ENCODE measurements at regions not wholly inside any gene's neighbourhood (a gene's known extent, or its start where the extent isn't known, plus 50 kb on each side); places are given as distances from the start of the nearest gene placed in this dataset.
A peak's percentile ranks its signal among the peaks of the same experiment; 100 is the strongest.
"Not testable (repeated sequence)": the region's sequence is repeated elsewhere in the genome, so short reads cannot be mapped to it uniquely, and the experiment has no call there.

- Mint-ChIP-seq H3K4me3 (no peak overlapping the region), H3K27ac (peak overlapping the region in 1 of 10 donors; percentile 10), H3K4me1 (peaks cover 0 to 29% (median 7%) of the 10 kb centered on the region in 4 donors), H3K36me3 (no peaks in the 10 kb centered on the region), H3K9me3 (peaks cover 0 to 2% (median 0%) of the 10 kb centered on the region in 9 donors), H3K27me3 (peaks cover 0 to 3% (median 1%) of the 10 kb centered on the region in 5 donors)
- DNase-seq, result no peak
- ATAC-seq, result no peak
- POLR2A ChIA-PET, result no interaction called here
Observed at GRCh38 chr3:124640635-124641306, 89.5 kb upstream of the UMPS start.

- Mint-ChIP-seq H3K27me3 (peaks cover 7 to 17% (median 10%) of the 10 kb centered on the region in 5 donors), H3K27ac (no peak overlapping the region), H3K4me1 (peaks cover 0 to 19% (median 7%) of the 10 kb centered on the region in 4 donors), H3K36me3 (peaks cover 0 to 2% (median 0%) of the 10 kb centered on the region in 3 donors), H3K4me3 (no peak overlapping the region), H3K9me3 (peaks cover 0 to 2% (median 0%) of the 10 kb centered on the region in 9 donors)
- ATAC-seq (no peak), DNase-seq (no peak)
- POLR2A ChIA-PET, result no interaction called here
Observed at GRCh38 chr3:124643453-124643852, 86.8 kb upstream of the UMPS start.

- H3K4me1 Mint-ChIP-seq, result peaks cover 0 to 12% (median 0%) of the 10 kb centered on the region in 4 donors
Observed at GRCh38 chr3:124646186-124646585, 84.1 kb upstream of the UMPS start.

GRCh38 chr3:124648551-124648950 is 81.7 kb upstream of the UMPS start:
- H3K4me1 Mint-ChIP-seq, result peaks cover 0 to 20% (median 0%) of the 10 kb centered on the region in 4 donors
- POLR2A ChIA-PET, result no interaction called here

More at GRCh38 chr3:124646186-124646585, 84.1 kb upstream of the UMPS start:
- H3K27ac Mint-ChIP-seq, DNase-seq, H3K9me3 Mint-ChIP-seq, H3K36me3 Mint-ChIP-seq, ATAC-seq, H3K4me3 Mint-ChIP-seq: not testable (repeated sequence)
- POLR2A ChIA-PET, result interaction anchor here (0.6 kb wide), 1 partner anchor 15 kb away, joined by 4 read pairs; no protein-coding TSS in a partner anchor
- peaks cover 9 to 37% (median 18%) of the 10 kb centered on the region in 5 donors for H3K27me3 Mint-ChIP-seq

GRCh38 chr3:124650798-124651197 is 79.5 kb upstream of the UMPS start:
- Mint-ChIP-seq H3K9me3 (no peaks in the 10 kb centered on the region), H3K27me3 (peaks cover 10 to 59% (median 16%) of the 10 kb centered on the region in 5 donors), H3K4me3 (no peak overlapping the region), H3K36me3 (peaks cover 0 to 2% (median 0%) of the 10 kb centered on the region in 3 donors), H3K4me1 (peaks cover 0 to 20% (median 0%) of the 10 kb centered on the region in 4 donors), H3K27ac (no peak overlapping the region)
- ATAC-seq, result no peak
- POLR2A ChIA-PET, result no interaction called here
- no peak for DNase-seq

More at GRCh38 chr3:124648551-124648950, 81.7 kb upstream of the UMPS start:
- peaks cover 12 to 47% (median 18%) of the 10 kb centered on the region in 5 donors for H3K27me3 Mint-ChIP-seq
- no peak overlapping the region for H3K4me3 Mint-ChIP-seq
- DNase-seq (no peak), ATAC-seq (no peak)
- H3K9me3 Mint-ChIP-seq, result peaks cover 0 to 2% (median 0%) of the 10 kb centered on the region in 9 donors
- H3K36me3 Mint-ChIP-seq, result peaks cover 0 to 2% (median 0%) of the 10 kb centered on the region in 3 donors
- no peak overlapping the region for H3K27ac Mint-ChIP-seq

GRCh38 chr3:124651416-124651815 is 78.8 kb upstream of the UMPS start:
- H3K27ac Mint-ChIP-seq, H3K4me3 Mint-ChIP-seq, H3K9me3 Mint-ChIP-seq, POLR2A ChIA-PET, ATAC-seq, DNase-seq, H3K36me3 Mint-ChIP-seq: not testable (repeated sequence)
- Mint-ChIP-seq H3K4me1 (peaks cover 0 to 20% (median 0%) of the 10 kb centered on the region in 4 donors), H3K27me3 (peaks cover 10 to 61% (median 16%) of the 10 kb centered on the region in 5 donors)

- Mint-ChIP-seq H3K36me3 (peaks cover 0 to 2% (median 0%) of the 10 kb centered on the region in 3 donors), H3K9me3 (no peaks in the 10 kb centered on the region), H3K4me1 (peaks cover 0 to 20% (median 0%) of the 10 kb centered on the region in 4 donors), H3K27ac (no peak overlapping the region), H3K27me3 (peaks cover 10 to 60% (median 16%) of the 10 kb centered on the region in 5 donors), H3K4me3 (no peak overlapping the region)
- DNase-seq (no peak), ATAC-seq (no peak)
- POLR2A ChIA-PET, result no interaction called here
Observed at GRCh38 chr3:124652009-124652408, 78.2 kb upstream of the UMPS start.

GRCh38 chr3:124653071-124653796 is 77.0 kb upstream of the UMPS start:
- no peaks in the 10 kb centered on the region for H3K9me3 Mint-ChIP-seq
- H3K4me1 Mint-ChIP-seq, result peaks cover 0 to 25% (median 0%) of the 10 kb centered on the region in 4 donors
- no peak overlapping the region for H3K4me3 Mint-ChIP-seq
- peaks cover 4 to 60% (median 8%) of the 10 kb centered on the region in 5 donors for H3K27me3 Mint-ChIP-seq
- DNase-seq, result no peak
- no peak for ATAC-seq
- H3K27ac Mint-ChIP-seq, result no peak overlapping the region
- POLR2A ChIA-PET, result no interaction called here
- peaks cover 0 to 2% (median 0%) of the 10 kb centered on the region in 3 donors for H3K36me3 Mint-ChIP-seq

- Mint-ChIP-seq H3K9me3 (no peaks in the 10 kb centered on the region), H3K36me3 (peaks cover 0 to 2% (median 0%) of the 10 kb centered on the region in 3 donors), H3K27me3 (peaks cover 4 to 57% (median 4%) of the 10 kb centered on the region in 5 donors), H3K27ac (no peak overlapping the region), H3K4me1 (peaks cover 0 to 25% (median 0%) of the 10 kb centered on the region in 4 donors), H3K4me3 (no peak overlapping the region)
- no peak for DNase-seq
- POLR2A ChIA-PET, result no interaction called here
- ATAC-seq, result no peak
Observed at GRCh38 chr3:124653797-124654469, 76.3 kb upstream of the UMPS start.

- Mint-ChIP-seq H3K27me3 (peaks cover 4 to 52% (median 4%) of the 10 kb centered on the region in 5 donors), H3K4me1 (peaks cover 0 to 27% (median 0%) of the 10 kb centered on the region in 4 donors), H3K27ac (no peak overlapping the region), H3K4me3 (no peak overlapping the region), H3K36me3 (peaks cover 0 to 2% (median 0%) of the 10 kb centered on the region in 3 donors), H3K9me3 (no peaks in the 10 kb centered on the region)
- DNase-seq, result no peak
- no peak for ATAC-seq
- POLR2A ChIA-PET, result no interaction called here
Observed at GRCh38 chr3:124654470-124654845, 75.8 kb upstream of the UMPS start.

- Mint-ChIP-seq H3K4me3 (no peak overlapping the region), H3K27ac (no peak overlapping the region), H3K36me3 (peaks cover 0 to 5% (median 0%) of the 10 kb centered on the region in 3 donors), H3K27me3 (peaks cover 2 to 42% (median 4%) of the 10 kb centered on the region in 5 donors), H3K4me1 (peaks cover 0 to 15% (median 0%) of the 10 kb centered on the region in 4 donors), H3K9me3 (no peaks in the 10 kb centered on the region)
- DNase-seq (no peak), ATAC-seq (no peak)
- POLR2A ChIA-PET, result no interaction called here
Observed at GRCh38 chr3:124656531-124656930, 73.7 kb upstream of the UMPS start.

- ATAC-seq, result no peak
Observed at GRCh38 chr3:124657138-124657537, 73.1 kb upstream of the UMPS start.

More at GRCh38 chr3:124657138-124657537, 73.1 kb upstream of the UMPS start:
- Mint-ChIP-seq H3K9me3 (no peaks in the 10 kb centered on the region), H3K27me3 (peaks cover 3 to 42% (median 4%) of the 10 kb centered on the region in 5 donors), H3K27ac (no peak overlapping the region), H3K4me3 (no peak overlapping the region), H3K36me3 (peaks cover 0 to 5% (median 0%) of the 10 kb centered on the region in 3 donors), H3K4me1 (peaks cover 0 to 10% (median 0%) of the 10 kb centered on the region in 4 donors)
- POLR2A ChIA-PET, result no interaction called here
- DNase-seq, result no peak

Data from naive thymus-derived CD8-positive, alpha-beta T cell (primary cell).